LNCaP clone FGC (cell line): ENCODE measurements at regions not wholly inside any gene's neighbourhood (a gene's known extent, or its start where the extent isn't known, plus 50 kb on each side); places are given as distances from the start of the nearest gene placed in this dataset.

Experiments used
- DNase-seq: peaks from one replicate; pipeline ENCODE4 v3.0.0-alpha.2; 2011; ENCODE audit warnings: low read depth
- H3K4me3 ChIP-seq: 2 replicates; pipeline ENCODE4 v1.5.1; 2011; ENCODE audit warnings: mild to moderate bottlenecking, low read depth, low read length, control low read depth
- TF ChIP-seq, protein P1 (sequence below): IDR thresholded peaks from 2 replicates; pipeline ENCODE4 v1.5.1; 2012; ENCODE audit warnings: mild to moderate bottlenecking; ENCODE audit not compliant: control insufficient read depth, insufficient read depth; ENCODE audit errors: extremely low read depth

DNA sequence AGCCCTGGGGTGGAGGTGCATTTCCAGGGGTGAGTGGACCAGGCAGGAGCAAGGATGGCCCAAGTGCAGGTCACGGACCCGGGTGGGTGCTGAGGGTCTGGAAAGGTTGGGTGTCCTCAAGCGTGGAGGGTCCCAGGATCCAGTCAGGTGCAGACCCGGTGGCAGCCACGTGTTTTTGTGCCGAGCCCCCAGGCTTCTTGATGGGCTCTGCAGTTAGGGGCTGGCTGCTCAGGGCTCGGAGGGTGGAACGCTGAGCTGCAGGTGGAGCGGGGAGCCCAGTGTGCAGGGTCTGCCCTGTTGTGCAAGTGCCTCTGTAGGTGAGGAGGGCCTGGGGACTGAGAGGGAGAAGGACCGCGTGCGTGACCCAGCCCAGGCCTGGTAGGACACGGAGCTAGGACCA lies 70.9 kb upstream of the HLA-E start:
- H3K4me3 ChIP-seq = no peak overlapping the region
- TF ChIP-seq, protein P1, sequence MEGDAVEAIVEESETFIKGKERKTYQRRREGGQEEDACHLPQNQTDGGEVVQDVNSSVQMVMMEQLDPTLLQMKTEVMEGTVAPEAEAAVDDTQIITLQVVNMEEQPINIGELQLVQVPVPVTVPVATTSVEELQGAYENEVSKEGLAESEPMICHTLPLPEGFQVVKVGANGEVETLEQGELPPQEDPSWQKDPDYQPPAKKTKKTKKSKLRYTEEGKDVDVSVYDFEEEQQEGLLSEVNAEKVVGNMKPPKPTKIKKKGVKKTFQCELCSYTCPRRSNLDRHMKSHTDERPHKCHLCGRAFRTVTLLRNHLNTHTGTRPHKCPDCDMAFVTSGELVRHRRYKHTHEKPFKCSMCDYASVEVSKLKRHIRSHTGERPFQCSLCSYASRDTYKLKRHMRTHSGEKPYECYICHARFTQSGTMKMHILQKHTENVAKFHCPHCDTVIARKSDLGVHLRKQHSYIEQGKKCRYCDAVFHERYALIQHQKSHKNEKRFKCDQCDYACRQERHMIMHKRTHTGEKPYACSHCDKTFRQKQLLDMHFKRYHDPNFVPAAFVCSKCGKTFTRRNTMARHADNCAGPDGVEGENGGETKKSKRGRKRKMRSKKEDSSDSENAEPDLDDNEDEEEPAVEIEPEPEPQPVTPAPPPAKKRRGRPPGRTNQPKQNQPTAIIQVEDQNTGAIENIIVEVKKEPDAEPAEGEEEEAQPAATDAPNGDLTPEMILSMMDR = no peak
- no peak for DNase-seq

DNA sequence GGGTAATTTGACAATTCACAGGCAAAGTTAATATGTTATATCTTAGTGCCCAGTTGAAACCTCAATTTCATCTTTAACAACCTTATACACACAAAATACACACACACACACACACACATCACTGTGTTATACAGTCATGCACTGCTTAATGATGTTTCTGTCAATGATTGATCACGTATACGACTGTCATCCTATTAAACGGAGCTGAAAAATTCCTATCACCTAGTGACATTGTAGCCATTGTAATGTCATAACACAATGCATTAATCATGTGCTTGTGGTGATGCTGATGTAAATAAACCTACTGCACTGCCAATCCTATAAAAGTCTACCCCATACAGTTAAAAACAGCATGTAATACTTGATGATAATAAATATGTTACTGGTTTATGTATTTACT lies 64.8 kb upstream of the HLA-E start:
- H3K4me3 ChIP-seq = no peak overlapping the region
- DNase-seq = no peak
- TF ChIP-seq, protein P1 = no peak
